OCI-LY3 (cell line): ENCODE measurements at regions not wholly inside any gene's neighbourhood (a gene's known extent, or its start where the extent isn't known, plus 50 kb on each side); places are given as distances from the start of the nearest gene placed in this dataset.

Experiments used
- CTCF ChIP-seq: fragments of 200-600, 300-600 bp; sonication (generic); IDR thresholded peaks from 2 replicates; pipeline ENCODE4 v1.5.1; 2014; ENCODE audit warnings: antibody characterized with exemption, low read length, low read depth
- EZH2phosphoT487 ChIP-seq: fragments of 200-600 bp; shearing (Covaris generic); IDR thresholded peaks from 2 replicates; pipeline ENCODE4 v1.6.1; 2018; ENCODE audit warnings: antibody characterized with exemption, mixed run types, low read depth

GRCh38 chr3:84209474-84209873 lies 749.3 kb upstream of the CADM2 start:
- TF ChIP-seq CTCF: no peak
- TF ChIP-seq EZH2phosphoT487: no peak
